ENCODE measurements at regions not wholly inside any gene's neighbourhood (a gene's known extent, or its start where the extent isn't known, plus 50 kb on each side); places are given as distances from the start of the nearest gene placed in this dataset.

DNA sequence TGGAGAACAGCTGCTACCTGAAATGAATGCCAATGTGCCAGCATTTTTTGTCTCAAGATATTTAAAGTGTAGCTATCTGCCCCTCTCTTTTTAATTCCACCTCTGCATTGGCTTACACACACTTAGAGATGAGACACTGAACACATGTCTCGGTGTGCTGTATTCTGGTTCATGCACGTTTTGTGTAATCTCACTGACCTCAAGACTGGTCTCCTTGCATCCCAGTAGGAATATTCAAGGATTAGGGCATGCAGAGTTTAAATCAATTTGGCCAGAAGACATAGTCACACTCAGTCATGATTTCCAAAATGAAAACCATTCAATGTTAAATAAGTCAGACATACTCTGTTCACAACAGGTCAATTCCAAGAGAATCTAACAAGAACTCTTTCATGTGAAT lies 561.8 kb upstream of the TUSC1 start:
- TF ChIP-seq EZH2phosphoT487 (IDR thresholded peaks at IDR 0.05; ENCODE audit: insufficient read depth, low read depth) (no peak), EZH2 (IDR thresholded peaks at IDR 0.05; ENCODE audit: insufficient read depth, poor library complexity, severe bottlenecking) (no peak)
